ENCODE measurements at regions not wholly inside any gene's neighbourhood (a gene's known extent, or its start where the extent isn't known, plus 50 kb on each side); places are given as distances from the start of the nearest gene placed in this dataset.

GRCh38 chr11:64492561-64492960 lies 63.2 kb upstream of the SLC22A11 start:
- peaks cover 27% of the 10 kb centered on the region for H3K27me3 Mint-ChIP-seq (ENCODE audit: low read depth)
- intact Hi-C loops (cut with micrococcal nuclease), result no loop called here
- no peaks in the 10 kb centered on the region for H3K36me3 Mint-ChIP-seq (ENCODE audit: low read depth)
- DNase-seq (ENCODE audit: low spot score), result no peak
- H3K4me3 Mint-ChIP-seq (ENCODE audit: low read depth), result no peak overlapping the region
- H3K27ac Mint-ChIP-seq, result no peak overlapping the region
- H3K9me3 Mint-ChIP-seq, result no peaks in the 10 kb centered on the region
- peaks cover 9% of the 10 kb centered on the region for H3K4me1 Mint-ChIP-seq (ENCODE audit: low read depth)

DNA sequence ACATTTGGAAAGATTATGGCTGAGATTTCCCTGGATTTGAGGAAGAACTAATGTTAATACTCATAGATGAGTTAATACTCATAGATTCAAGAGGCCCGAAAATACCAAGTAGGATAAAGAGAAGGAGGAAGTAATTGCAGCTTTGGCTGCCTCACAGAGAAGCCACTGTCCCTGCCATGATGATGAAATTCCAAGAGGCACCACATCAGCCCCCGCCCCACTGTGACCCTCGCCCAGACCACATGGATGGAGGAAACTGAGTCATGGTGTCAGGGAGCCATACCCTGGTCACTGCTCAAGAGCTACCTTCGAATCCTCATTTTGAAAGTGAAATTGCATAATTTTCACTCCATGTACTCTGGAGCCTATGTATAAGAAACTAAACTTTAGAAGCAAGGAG lies 57.6 kb upstream of the SLC22A11 start:
- Mint-ChIP-seq H3K27me3 (ENCODE audit: low read depth) (peaks cover 16% of the 10 kb centered on the region), H3K36me3 (ENCODE audit: low read depth) (no peaks in the 10 kb centered on the region), H3K9me3 (no peaks in the 10 kb centered on the region), H3K4me1 (ENCODE audit: low read depth) (peaks cover 6% of the 10 kb centered on the region), H3K4me3 (ENCODE audit: low read depth) (no peak overlapping the region), H3K27ac (no peak overlapping the region)
- intact Hi-C loops (cut with micrococcal nuclease), result no loop called here
- no peak for DNase-seq (ENCODE audit: low spot score)

GRCh38 chr11:64499261-64500004 lies 56.3 kb upstream of the SLC22A11 start:
- Mint-ChIP-seq H3K36me3 (ENCODE audit: low read depth) (no peaks in the 10 kb centered on the region), H3K4me3 (ENCODE audit: low read depth) (no peak overlapping the region), H3K9me3 (no peaks in the 10 kb centered on the region), H3K27me3 (ENCODE audit: low read depth) (peaks cover 8% of the 10 kb centered on the region), H3K4me1 (ENCODE audit: low read depth) (peaks cover 6% of the 10 kb centered on the region), H3K27ac (no peak overlapping the region)
- no peak for DNase-seq (ENCODE audit: low spot score)
- intact Hi-C loops (cut with micrococcal nuclease), result no loop called here

GRCh38 chr11:64500176-64501013 lies 55.3 kb upstream of the SLC22A11 start:
- H3K27ac Mint-ChIP-seq, result no peak overlapping the region
- H3K4me3 Mint-ChIP-seq (ENCODE audit: low read depth), result no peak overlapping the region
- no peaks in the 10 kb centered on the region for H3K9me3 Mint-ChIP-seq
- peaks cover 8% of the 10 kb centered on the region for H3K27me3 Mint-ChIP-seq (ENCODE audit: low read depth)
- intact Hi-C loops (cut with micrococcal nuclease), result no loop called here
- DNase-seq (ENCODE audit: low spot score), result no peak
- H3K36me3 Mint-ChIP-seq (ENCODE audit: low read depth), result no peaks in the 10 kb centered on the region
- H3K4me1 Mint-ChIP-seq (ENCODE audit: low read depth), result peaks cover 6% of the 10 kb centered on the region

GRCh38 chr11:64501500-64502427 lies 54.0 kb upstream of the SLC22A11 start:
- H3K4me1 Mint-ChIP-seq (ENCODE audit: low read depth), result peaks cover 6% of the 10 kb centered on the region
- no peaks in the 10 kb centered on the region for H3K36me3 Mint-ChIP-seq (ENCODE audit: low read depth)
- H3K27ac Mint-ChIP-seq, result no peak overlapping the region
- H3K9me3 Mint-ChIP-seq, result no peaks in the 10 kb centered on the region
- H3K4me3 Mint-ChIP-seq (ENCODE audit: low read depth), result no peak overlapping the region
- intact Hi-C loops (cut with micrococcal nuclease), result no loop called here
- no peak for DNase-seq (ENCODE audit: low spot score)
- peaks cover 8% of the 10 kb centered on the region for H3K27me3 Mint-ChIP-seq (ENCODE audit: low read depth)

DNA sequence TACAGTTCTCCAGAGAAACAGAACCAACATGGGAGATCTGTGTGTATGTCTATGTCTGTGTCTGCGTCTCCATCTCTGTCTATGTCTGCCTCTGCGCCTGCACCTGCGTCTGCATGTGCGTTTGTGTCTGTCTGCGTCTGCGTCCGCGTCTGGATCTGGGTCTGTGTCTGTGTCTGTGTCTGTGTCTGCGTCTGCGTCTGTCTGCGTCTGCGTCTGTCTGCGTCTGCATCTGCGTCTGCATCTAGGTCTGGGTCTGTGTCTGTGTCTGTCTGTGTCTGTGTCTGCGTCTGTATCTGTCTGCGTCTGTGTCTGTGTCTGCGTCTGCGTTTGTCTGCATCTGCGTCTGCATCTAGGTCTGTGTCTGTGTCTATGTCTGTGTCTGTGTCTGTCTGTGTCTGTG lies 53.1 kb upstream of the SLC22A11 start:
- Mint-ChIP-seq H3K27me3 (ENCODE audit: low read depth) (peaks cover 8% of the 10 kb centered on the region), H3K9me3 (no peaks in the 10 kb centered on the region), H3K4me1 (ENCODE audit: low read depth) (peaks cover 6% of the 10 kb centered on the region), H3K27ac (no peak overlapping the region), H3K4me3 (ENCODE audit: low read depth) (no peak overlapping the region), H3K36me3 (ENCODE audit: low read depth) (no peaks in the 10 kb centered on the region)
- intact Hi-C loops (cut with micrococcal nuclease), result no loop called here
- DNase-seq (ENCODE audit: low spot score), result no peak

DNA sequence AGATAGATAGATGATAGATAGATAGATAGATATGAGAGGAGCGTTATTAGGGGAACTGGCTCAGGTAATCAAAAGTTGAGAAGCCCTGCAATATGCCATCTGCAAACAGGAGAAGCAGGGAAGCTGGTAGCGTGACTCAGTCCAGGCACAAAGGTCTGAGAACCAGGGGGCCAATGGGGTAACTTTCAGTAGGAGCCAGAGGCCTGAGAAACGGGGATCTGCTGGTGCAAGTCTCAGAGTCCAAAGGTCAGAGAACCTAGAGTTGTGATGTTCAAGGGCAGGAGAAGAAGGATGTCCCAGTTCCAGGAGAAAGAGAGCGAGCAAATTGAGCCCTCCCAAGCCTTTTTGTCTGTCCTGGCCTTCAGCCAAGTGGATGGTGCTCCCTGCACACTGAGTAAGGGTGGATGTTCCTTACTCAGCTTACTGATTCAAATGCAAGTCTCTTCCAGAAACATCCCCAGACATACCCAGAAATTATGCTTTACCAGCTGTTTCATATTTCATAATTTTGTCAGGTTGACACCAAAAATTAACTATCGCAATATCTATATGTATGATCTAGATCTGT lies 52.5 kb upstream of the SLC22A11 start:
- Mint-ChIP-seq H3K27ac (no peak overlapping the region), H3K27me3 (ENCODE audit: low read depth) (peaks cover 8% of the 10 kb centered on the region), H3K9me3 (no peaks in the 10 kb centered on the region), H3K4me3 (ENCODE audit: low read depth) (no peak overlapping the region), H3K36me3 (ENCODE audit: low read depth) (no peaks in the 10 kb centered on the region), H3K4me1 (ENCODE audit: low read depth) (peaks cover 5% of the 10 kb centered on the region)
- intact Hi-C loops (cut with micrococcal nuclease), result no loop called here
- no peak for DNase-seq (ENCODE audit: low spot score)

DNA sequence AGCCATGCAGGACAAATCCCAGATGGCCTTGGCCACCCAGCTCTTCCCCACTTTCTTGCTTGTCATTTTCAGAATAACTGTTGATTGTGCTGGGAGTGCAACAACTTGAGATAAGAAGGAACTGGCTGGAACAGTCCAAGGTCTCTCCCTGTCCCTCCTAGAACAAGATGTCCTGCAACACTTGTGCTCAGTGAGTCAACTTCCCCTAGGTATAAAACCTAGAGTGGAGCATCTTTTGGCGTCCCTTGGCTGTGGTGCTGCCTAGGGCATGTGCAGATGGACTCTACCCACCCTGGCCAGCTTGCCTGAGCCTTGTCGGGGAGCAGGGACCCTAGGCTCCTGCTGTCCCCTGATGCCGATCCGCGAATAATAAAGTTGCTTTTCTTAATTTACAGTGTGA lies 50.7 kb upstream of the SLC22A11 start:
- Mint-ChIP-seq H3K36me3 (ENCODE audit: low read depth) (no peaks in the 10 kb centered on the region), H3K27me3 (ENCODE audit: low read depth) (peaks cover 4% of the 10 kb centered on the region), H3K4me1 (ENCODE audit: low read depth) (no peaks in the 10 kb centered on the region), H3K9me3 (no peaks in the 10 kb centered on the region), H3K27ac (no peak overlapping the region), H3K4me3 (ENCODE audit: low read depth) (no peak overlapping the region)
- DNase-seq (ENCODE audit: low spot score), result no peak
- intact Hi-C loops (cut with micrococcal nuclease), result no loop called here

All from activated T-helper 2 cell treated with anti-CD3 and anti-CD28 coated beads, Interferon-gamma antibody, Interleukin-2, Interleukin-4, amounts not matched to agents 10 μg/mL and 5 μg/mL and 100 μg/mL, durations not matched to agents 14 hours and 24 hours and 36 hours (primary cell).